CD4-positive, alpha-beta T cell treated with Interleukin-17A for 4 hours (primary cell): ENCODE measurements at regions not wholly inside any gene's neighbourhood (a gene's known extent, or its start where the extent isn't known, plus 50 kb on each side); places are given as distances from the start of the nearest gene placed in this dataset.

Experiments used
- DNase-seq: peaks from one replicate; pipeline ENCODE4 v3.0.0-alpha.2; 2020; ENCODE audit warnings: mixed read lengths

DNA sequence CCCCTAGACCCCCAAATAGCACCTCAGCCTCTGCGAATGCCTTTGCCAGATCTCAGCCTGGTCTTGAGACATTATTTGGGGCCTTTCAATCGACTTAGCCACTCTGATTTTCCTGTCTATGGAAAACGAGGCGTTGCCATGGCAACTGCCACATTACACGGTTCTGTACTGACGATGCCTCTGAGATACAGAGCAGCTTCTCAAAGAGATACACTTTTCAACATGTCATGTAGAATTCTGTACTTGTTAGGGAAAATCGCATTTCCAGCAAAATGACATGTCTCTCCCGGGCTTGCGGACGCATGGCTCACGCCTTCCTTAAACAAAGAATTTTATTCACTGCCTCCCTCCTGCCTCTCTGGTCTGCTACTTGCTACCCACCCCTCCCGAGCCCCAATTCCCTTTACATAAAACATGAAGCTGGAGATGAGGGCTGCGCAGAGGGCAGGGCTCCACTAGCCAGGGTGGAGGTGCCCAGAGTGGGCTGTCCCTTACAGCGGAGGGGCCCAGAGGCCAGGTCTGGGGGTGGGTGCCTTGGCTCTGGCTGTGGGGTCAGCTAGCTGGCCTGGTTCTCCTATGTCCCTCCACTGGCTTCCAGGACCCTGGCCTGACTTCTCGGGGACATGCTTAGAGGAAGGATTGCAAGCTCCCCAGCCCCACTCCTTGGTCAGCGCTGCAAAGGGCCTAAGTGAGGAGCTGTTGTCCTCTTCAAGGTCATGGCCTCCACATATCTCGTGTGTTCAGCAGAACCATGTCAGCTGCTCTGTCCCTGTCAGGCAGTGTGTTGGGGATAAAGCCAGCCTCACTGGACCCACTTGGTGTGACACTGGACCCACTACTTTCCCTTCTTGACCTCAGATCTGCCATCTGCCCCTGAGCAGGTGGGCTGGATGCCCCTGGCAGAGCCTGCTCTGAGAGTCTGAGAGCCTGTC lies 342.5 kb downstream of the RPS24 start:
- DNase-seq = no peak

DNA sequence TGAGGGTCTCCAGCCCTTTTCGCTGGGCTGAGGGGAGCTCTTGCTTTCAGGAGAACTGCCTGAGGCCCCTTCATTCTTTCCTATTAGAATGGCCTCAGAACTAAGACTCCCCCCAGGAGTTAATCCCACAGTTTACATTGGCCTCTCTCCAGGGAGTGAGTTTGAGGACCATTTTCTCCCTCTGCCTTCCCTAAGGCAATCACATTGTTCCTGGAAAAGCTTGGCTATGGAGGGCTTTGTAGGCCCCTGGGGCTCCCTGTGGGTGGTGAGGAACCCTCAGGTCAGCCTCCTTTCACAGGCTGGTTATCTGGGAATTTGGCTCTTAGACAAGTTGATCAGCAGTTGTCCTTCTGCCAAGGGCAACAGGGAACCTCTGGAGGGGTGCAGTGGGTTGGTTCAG lies 343.7 kb downstream of the RPS24 start:
- no peak for DNase-seq

DNA sequence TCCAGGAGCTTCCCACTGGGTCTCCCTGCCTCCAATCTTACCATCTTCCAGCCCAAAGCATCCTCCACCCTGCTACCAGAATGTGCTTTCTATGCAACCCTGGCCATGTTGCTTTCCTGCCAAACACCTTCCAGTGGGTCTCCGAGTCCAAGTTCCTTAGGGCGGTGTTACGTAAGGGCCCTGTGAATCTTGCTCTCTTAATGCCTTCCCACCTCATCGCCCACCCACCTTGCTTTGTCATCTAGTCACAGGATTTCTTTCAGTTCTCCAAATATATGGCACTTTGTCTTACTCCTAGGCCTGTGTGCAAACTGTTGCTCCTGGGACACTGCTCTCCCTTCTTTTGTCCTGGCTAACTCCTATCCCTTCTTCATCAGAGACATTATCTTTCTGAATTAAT lies 344.5 kb downstream of the RPS24 start:
- DNase-seq = no peak

DNA sequence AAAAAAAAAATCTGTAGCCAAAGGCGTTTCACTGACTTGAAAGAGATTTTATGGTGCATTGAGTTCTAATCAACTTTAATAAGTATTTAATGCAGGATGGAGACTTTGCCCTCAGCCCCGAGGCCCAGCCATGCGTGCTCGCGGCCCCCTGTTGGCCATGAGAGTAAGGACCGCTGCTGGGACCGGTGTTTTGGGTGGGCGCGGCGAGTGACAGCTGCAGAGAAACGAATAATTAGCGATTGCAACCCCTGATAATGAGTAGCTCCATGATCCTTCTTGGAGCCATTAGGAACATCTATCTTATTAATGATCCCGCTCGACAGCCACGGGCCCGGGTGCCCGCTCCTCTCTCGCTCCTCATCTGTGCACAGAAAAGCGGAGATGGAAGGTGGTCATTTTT lies 347.4 kb downstream of the RPS24 start:
- DNase-seq = no peak

DNA sequence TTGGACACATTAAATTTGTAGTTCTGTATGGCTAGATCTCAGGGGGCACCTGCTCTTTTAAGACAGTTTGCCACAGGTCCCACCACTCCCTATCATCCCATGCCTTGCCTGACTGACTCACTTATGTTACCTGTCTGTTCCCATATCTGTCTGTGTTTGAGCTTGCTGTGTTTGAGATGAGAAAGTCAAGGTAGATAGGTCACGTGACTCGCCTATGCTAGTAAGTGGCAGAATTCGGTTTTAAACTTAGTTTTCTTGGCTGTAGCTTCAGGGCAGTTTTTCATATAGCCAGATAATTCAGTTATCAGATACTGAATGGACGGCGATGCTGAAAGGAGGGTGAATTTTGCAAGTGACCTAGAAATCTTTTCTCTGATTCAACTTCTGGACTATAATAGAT lies 348.4 kb downstream of the RPS24 start:
- no peak for DNase-seq

DNA sequence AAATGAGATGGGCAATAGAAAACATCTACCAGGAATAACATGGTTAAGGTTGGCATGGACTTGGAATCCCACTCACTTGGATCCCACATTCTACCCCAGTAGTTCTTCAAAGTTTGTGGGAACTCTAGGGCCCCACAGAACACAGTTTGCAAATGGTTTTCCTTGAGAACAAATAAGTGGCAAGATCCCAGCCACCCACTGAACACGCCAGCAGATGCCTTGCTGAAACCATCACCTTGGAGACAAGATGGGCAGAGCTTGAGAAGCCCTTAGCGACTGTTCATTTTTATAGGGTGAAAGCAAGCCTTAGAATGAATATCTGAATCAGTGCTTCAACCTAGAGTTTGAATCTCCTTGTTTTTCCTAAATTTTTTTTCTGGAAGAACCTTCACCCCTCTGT lies 349.1 kb downstream of the RPS24 start:
- DNase-seq = no peak

DNA sequence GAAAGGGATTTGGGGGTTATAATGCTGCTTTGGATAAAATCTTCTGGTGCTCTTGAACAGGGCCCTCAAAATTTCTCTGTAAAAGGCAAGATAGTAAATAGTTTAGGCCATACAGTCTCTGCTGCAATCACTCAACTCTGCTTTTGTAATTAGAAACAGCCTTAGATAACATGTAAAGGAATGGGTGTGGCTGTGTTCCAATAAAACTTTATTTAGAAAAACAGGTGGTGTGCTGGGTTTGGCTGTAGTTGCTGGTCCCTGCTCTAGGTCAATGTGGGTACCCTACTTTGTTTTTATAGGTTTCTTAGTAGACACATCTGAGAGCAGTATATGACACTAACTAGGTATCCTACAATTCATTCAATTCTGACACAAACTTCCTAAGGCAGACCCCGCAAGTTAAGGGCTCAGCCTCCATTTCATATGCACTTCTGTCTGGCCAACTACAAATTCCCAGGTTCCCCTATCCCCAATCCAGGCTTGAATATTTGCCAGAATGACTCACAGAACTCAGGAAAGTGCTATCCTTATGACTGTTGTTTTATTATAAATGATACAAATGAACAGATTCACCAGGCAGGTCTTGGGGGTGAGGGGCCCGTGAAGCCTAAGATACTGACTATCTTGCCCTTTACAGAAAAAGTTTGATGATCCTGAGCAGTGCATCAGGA lies 349.9 kb downstream of the RPS24 start:
- DNase-seq = no peak

DNA sequence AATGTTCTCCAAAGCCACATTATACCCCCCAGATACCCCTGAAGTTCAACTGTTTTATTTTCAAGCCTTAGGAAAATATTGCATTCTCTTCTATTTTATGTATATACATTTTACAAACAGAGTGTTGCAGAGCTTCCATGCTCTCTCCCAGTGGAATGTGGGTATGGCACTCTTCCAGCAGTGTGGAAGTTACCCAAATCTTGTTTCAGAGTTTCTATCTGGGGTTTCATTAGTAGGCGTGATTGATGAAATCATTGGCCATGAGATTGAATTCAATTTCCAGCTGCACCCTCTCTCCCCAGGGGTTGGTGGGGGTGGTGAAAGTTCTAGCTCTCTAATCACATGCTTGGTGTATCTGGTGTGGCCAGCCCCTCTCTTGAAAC lies 350.4 kb downstream of the RPS24 start:
- no peak for DNase-seq

DNA sequence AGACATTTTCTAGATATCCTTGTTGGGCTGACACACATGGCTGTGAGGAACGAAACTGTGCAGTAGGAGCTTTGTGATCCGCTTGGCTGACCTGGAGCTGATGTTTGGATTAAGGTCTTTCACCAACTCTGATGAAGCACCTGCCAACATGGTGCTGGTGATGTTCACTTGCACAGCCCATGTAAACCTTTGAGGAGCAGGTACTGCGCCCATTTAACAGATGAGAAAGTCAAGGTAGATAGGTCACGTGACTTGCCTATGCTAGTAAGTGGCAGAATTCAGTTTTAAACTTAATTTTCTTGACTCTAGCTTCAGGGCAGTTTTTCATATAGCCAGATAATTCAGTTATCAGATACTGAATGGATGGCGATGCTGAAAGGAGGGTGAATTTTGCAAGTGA lies 351.9 kb downstream of the RPS24 start:
- DNase-seq = no peak

DNA sequence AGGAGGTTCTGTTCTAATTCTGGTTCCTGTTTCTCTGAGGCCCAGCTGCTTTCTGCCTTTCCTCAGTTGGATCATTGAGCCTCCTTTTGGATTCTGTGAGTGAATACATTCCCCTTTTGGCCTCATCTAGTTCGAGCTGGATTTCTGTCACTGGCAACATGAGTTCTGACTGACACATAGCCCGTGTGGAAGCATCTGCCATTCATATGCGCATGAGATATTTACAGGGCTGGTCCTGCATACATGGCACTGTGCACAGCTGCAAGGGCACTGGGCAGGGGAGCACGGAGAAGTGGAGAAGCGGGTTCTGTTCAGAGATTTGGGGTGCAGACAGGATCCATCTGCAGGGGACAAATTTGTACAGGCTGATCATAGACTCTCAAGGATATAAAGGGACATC lies 352.8 kb downstream of the RPS24 start:
- no peak for DNase-seq

DNA sequence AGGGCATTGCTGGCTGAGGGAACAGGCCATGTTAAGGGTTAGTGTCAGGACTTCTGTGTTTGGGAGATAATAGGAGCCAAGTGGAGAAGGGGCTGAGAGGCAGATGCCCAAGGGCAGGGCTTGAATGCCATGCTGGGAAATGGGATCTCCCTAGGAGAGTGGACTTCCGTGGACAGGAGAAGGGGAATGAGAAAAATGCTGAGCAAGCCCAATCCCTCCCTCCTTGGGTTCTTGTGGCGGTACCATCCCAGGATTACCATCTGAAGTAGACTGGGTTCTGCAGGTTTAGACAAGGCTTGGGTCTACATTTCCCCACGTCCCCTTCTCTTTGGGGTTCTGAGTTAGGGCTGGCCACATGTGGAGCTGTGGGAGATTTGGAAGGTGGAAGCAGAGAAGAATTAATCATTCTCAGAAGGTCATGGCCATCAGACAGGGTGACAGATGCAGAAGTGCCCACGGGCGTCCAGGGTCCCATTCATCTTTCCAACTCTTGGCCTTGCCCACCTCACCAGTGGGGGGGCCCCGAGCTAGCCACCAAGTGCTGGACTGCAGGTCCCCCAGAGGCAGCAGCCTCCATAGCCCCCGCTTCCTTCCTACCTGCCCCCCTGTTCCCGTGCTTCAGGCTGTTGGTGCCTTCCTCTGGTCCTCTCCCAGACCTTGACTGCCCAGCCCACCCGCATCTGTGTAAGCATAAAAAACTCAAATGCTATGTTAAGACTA lies 354.8 kb downstream of the RPS24 start:
- no peak for DNase-seq

DNA sequence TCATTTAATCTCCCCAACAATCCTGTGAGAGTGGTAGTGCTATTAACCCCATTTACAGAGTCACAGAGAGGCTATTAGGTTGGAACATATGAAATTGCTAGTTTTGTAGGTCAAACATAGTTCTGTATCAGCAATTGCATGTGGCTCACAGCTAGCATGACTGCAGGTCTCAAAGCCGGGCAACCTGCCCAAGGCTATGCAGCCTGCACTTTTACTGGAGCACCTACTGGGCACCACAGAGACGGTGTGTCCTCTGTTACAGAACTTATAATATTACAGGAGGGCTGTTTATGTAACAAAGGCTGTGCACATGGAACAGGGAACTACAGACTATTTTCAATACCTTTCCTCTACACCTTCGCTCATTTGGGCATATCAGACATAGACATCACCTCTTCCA lies 355.8 kb downstream of the RPS24 start:
- no peak for DNase-seq

DNA sequence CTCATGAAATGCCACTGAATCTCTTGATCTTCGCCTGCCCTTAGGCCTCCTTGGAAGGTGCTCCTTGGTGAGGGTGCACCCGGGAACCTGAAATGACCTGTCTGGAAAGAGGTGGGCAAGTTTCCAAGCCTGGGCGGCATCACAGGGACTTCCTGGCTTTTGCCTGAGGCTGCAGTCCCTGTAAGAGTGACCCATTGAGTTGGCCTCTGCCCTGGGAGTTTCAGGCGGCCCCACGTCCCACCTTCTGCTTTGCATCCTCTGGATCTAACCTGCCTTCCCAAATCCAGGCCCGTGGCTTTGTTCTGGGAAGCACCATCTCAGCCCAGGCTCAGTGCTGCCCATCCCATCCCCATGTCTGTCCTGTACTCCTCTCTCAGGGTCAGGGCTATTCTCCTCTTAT lies 356.4 kb downstream of the RPS24 start:
- no peak for DNase-seq

DNA sequence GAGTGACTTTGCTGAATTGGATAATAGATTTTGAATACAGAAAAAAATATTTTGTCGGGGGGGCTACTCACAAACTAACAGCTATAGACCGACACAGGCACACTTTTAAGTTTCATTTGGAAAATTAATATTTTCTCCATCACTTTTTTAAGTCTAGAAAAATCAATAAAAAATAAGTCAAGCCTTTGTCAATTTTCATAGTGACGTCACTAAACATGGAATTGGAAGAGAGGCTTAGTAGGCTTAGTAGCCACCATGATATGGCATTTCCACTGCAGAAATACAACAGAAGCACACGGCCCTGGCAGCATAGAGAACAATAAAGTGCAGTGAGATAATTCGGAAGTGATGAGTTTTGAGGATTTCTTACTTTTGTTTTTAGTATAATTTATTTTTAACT lies 357.2 kb downstream of the RPS24 start:
- DNase-seq = no peak

DNA sequence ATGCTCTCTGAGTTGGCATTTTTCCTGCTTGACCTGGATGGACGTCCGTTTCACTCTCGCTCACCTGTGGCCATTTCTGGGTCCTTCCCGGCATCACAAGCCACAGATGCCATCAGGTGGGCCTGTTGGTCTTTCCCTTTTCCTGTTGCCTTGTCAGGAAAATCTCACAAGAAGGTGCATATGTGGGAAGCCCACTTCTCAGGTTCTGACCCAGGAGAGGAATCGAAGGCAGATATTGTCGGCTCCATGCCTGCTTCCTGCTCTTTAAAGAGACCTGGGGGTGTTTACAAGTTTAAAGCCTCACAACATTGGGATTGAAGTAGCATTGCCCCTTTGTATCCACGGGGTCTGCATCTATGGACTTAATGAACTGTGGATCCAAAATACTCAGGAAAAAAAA lies 357.9 kb downstream of the RPS24 start:
- no peak for DNase-seq

DNA sequence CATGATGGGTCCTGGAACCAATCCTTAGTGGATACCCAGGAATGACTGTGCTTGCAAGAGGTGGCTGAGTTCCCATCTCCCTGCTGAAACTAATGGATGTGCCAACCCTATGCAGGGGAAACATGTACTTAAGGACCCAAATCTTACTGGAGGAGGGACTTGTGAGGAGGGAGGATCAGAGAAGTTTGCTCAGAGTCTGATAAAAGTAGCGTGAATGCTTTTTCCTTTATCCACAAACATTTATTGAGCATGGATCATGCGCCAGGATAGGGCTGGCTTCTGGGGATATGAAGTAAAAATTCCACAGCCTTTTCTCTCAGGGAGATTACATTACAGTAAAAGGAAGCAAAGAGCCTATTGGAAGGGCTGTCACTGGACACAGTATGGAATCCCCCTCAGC lies 358.5 kb downstream of the RPS24 start:
- DNase-seq = no peak

DNA sequence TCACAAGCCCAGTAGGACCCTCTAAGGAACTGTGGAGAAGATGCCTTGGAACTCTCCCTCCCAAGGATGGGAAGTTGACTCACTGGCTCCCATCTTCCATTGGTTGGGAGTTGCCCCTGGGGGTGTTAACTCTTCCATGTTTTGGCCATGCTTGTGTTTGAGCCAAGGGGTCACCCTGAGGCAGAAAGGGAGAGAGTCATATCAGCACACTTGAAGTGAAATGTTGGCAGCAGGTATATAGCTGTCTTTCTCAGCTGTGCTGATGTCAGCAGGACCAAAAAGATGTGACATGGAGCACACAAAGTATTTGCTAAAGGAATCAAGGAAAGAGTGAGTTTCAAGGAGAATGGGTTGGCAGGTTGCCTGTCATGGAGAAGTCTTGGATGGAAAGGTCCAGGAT lies 359.4 kb downstream of the RPS24 start:
- no peak for DNase-seq

DNA sequence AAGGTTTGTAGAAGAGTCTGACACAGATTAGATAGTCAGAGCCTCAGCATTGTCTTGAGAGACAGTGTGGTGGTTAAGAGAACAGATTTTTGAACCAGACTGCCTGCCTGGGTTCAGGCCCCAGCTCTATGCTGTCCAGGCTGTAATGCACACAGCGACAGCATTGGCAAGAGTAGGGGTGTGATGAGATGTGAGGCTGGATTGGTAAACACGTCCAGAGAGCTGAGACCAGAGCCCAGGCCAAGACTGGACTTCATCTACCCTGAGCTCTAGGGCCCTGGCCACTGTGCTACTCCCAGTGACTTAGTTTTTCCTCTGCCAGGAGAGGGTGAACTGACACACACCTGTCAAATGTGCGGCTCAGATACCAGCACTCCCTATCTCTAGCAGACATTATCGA lies 360.4 kb downstream of the RPS24 start:
- no peak for DNase-seq

DNA sequence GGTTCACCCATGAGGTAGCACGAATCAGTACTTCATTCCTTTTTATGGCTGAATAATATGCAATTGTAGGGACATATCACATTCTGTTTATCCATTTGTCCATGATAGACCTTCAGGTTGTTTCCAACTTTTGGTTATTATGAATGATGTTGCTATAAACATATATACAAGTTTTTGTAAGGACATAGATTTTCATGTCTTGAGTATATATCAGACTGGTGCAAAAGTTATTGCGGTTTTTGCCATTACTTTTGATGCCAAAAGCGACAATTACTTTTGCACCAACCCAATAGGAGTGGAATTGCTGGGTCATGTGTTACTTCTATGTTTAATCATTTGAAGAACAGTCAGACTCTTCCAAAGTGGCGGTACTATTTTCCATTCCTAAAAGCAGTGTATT lies 361.5 kb downstream of the RPS24 start:
- DNase-seq = no peak

DNA sequence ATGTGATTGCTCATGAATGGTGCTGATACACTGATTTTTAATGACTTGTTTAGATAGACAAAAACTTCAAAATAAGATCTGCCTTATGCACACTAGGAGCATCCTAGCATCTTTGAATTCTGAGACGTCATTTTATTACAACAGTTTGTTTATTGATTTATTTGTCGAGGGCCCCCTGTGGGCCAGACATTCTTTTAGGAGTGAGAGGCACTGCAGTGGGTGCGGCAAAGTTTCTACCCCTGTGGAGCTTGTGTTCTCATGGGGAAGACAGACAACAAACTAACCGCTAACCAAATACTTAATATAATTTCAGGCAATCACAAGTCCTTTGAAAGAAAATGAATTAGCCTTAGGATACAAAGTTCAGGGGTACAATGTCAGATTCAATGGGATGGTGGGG lies 363.1 kb downstream of the RPS24 start:
- DNase-seq = no peak

DNA sequence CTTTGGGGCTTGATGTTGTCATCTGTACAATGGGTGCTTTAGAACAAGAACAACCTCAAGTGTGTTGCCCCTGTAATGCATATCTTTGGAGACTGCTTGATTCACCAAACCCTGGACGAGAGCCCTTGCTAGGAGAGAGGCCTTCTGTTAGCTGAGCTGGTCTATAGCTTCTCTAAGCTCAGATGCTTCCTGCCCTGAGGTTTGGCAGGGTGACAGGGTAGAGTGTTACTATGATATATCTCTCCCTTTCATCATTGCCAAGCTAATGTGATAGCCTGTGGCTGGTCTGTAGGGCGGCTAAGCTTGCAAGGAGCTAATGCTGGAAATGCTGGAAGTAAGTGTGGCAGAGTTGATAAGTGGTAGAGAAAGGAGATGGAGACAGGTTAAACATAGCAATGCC lies 364.1 kb downstream of the RPS24 start:
- DNase-seq = no peak

DNA sequence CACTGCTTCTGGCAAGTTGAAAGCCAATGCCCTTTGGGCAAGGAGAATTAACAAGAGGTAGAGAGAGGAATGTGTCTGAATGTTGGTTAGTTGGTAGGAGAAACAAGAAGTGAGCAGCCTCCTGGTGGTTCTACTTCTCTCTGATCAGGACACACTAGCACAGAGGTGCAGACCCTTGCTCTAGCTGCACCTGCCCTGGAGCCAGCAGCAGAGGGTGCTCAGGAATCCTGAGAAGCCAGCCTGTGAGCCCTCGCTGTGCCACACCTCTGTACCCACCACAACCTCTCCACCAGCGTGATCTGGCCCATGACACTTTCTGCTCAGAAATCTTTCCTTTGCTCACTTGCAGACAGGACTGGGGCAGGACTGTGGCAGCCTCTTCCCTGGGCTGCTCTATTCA lies 364.7 kb downstream of the RPS24 start:
- DNase-seq = no peak

DNA sequence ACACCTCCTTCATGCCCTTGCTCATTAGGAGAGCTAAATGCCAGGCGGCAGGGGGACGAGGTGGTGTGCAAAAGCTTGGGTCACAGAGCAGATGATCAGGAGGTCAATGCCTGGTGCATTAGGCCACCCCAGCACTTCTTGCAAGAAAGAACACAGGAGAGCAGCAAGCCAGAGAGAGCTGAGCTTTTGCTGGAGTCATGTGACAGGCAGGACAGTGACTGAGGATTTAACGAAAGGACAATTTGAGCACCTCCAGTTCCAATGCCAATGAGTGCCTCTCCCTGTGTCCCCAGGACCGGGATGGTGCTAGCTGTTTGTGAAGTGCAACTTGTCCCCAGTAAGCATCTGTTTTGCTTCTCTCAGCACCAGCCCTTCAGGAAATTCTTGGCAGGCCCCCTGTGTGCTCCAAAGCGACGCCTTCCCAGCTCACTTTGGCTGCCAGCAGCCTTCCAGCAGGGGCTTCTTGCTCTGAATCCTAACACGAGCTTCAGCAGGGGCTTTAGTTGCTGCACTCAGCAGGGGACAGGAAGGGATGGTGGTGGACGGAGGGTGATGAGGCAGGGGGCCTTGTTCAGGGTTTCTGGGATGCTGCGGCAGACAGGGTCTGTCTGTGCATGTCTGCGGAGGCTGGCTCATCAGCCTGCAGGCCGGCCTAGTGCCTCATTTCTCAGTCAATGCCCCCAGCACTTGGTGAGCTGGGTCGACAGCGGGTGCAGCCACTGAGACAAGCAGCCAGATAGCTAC lies 368.1 kb downstream of the RPS24 start:
- no peak for DNase-seq
